ENCODE measurements at regions not wholly inside any gene's neighbourhood (a gene's known extent, or its start where the extent isn't known, plus 50 kb on each side); places are given as distances from the start of the nearest gene placed in this dataset.
"Not testable (repeated sequence)": the region's sequence is repeated elsewhere in the genome, so short reads cannot be mapped to it uniquely, and the experiment has no call there.

DNA sequence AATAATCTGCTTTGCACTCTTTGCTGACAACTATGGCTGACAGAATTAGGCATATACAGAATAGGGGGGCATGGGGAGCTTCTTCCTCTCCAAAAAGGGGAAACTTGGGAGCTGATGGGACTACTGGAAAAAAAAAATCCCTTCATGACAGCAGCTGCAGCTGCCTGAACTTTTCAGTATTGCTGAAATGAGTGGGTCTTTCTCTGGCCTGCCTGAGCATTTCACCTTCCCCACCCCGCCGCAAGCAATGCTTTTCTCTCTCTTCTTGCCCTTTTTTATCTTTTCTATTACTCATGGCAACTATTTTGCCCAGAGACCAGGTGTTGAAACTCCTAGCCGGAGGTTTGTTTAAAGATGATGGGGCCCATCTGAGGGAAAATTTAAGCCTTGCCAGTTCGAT is 244.9 kb downstream of the SEMA3D start:
- no peak for DNase-seq (ENCODE audit: extremely low read depth in 1 of 11, low read depth in 9 of 11, low spot score in 4 of 11)

GRCh38 chr7:84941291-84941690 is 245.6 kb downstream of the SEMA3D start:
- DNase-seq (ENCODE audit: extremely low read depth in 1 of 11, low read depth in 9 of 11, low spot score in 4 of 11), result no peak

DNA sequence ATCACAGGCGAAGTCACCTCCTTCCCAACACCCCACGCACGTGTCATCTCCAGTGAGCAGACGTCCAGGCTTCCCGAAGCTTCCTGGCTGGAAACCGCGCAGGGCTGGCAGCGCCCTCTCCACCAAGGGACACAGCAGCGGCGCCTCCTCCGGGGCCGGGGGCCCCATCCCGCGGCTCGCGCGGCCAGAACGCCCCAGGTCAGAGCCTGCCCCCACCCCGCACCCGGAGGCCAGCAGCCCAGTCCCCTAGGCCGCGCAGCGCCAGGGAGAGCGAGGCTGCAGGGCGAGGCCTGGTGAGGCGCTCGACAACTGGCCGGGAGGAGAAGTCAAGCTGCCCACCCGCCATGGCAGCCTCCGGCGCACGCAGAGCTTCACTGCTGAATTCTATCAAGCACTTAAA is 247.0 kb downstream of the SEMA3D start:
- DNase-seq (ENCODE audit: extremely low read depth in 1 of 11, low read depth in 9 of 11, low spot score in 4 of 11), result no peak

GRCh38 chr7:84939442-84939841 is 247.4 kb downstream of the SEMA3D start:
- DNase-seq (ENCODE audit: extremely low read depth in 1 of 11, low read depth in 9 of 11, low spot score in 4 of 11), result no peak

DNA sequence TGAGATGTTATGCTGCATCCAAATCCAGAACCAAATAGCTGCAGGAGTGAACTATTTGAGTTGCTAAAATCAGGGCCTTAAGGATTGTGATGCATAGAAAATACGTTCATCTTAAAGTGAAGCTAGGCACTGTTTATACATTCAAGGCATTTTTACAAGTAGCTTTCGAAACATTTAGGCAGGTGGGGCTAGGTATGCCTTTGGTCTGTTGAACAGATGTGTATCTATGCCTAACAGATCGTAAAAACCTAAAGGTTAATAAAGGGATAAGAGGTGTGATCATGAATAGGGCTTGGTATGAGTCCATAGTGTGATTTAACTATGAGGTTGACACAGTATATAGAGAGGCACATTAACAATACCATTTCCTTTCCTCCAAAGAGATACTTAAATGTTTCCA is 262.5 kb downstream of the SEMA3D start:
- no peak for DNase-seq (ENCODE audit: extremely low read depth in 1 of 11, low read depth in 9 of 11, low spot score in 4 of 11)

GRCh38 chr7:84923348-84923747 is 263.5 kb downstream of the SEMA3D start:
- no peak for DNase-seq (ENCODE audit: extremely low read depth in 1 of 11, low read depth in 9 of 11, low spot score in 4 of 11)

- no peak for DNase-seq (ENCODE audit: extremely low read depth in 1 of 11, low read depth in 9 of 11, low spot score in 4 of 11)
These were observed 265.7 kb downstream of the SEMA3D start for GRCh38 chr7:84921154-84921553.

DNA sequence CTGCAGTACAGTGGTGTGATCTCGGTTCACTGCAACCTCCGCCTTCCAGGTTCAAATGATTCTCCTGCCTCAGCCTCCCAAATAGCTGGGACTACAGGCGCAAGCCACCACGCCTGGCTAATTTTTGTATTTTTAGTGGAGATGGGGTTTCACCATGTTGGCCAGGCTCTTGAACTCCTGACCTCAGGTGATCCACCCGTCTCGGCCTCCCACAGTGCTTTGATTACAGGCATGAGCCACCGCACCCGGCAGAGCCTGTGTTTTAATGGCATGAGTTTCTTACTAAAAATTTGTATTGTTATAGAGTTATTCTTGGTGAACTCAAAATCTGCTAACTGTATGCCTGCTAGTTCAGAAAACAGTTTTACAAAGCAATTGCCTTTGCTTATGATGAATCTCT is 269.9 kb downstream of the SEMA3D start:
- not testable (repeated sequence) for DNase-seq (ENCODE audit: extremely low read depth in 1 of 11, low read depth in 9 of 11, low spot score in 4 of 11)

DNA sequence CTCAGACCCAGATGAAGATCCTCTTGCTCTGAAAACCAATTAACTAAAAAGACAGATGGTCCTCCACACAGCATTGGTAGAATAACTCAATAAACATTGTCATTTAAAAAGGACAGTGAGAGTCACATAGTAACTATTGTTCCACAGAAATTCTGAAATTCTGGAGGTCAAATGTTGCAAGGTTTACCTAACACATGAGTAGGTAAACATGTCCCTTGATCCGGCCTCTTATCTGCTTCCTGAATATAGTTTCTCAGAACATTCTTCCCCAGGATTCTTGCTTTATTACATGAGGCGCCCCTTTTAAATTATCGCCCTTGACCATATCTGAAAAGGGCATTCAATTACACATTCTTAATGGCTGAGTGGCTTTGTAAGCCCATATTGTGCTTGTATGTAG is 270.7 kb downstream of the SEMA3D start:
- DNase-seq (ENCODE audit: extremely low read depth in 1 of 11, low read depth in 9 of 11, low spot score in 4 of 11), result no peak

DNA sequence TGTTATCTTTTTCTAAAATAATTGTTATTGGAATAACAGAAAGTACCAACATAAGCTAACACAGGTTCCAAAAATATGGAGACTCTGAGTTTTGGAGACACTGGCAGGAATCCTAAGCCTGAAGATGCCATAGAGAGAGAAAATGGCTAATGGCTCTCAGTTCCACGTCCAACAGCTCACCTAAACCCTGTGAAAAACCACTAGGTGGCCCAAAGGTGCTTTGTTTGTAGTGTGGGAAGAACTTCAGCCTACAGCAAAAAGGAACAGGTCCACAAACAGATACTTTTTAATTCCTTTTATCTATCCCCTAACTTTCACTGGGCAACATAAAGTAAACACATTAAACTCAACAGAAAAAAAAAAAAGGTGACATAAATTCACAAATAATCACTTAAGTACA is 272.3 kb downstream of the SEMA3D start:
- DNase-seq (ENCODE audit: extremely low read depth in 1 of 11, low read depth in 9 of 11, low spot score in 4 of 11), result no peak

DNA sequence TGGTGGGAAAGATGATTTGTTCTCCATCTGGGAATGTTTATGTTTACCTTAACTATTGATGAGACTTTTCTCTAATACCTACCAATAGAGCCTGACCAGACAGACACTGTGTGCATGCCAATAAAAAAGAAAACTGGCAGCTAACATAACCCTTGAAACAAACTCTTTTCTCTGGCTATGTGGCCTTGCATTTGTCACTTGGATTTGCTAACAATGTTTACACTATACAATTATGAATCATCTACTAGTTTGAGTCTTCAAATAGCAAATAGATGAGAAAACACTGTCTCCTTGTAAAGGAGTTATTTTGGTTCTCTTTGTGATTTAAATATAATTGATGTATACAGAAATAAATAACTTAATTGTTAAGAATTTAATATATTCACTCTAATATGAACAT is 273.1 kb downstream of the SEMA3D start:
- DNase-seq (ENCODE audit: extremely low read depth in 1 of 11, low read depth in 9 of 11, low spot score in 4 of 11), result no peak

- DNase-seq (ENCODE audit: extremely low read depth in 1 of 11, low read depth in 9 of 11, low spot score in 4 of 11), result no peak
These were observed 273.7 kb downstream of the SEMA3D start for GRCh38 chr7:84912993-84913635.

GRCh38 chr7:84912537-84912936 is 274.3 kb downstream of the SEMA3D start:
- DNase-seq (ENCODE audit: extremely low read depth in 1 of 11, low read depth in 9 of 11, low spot score in 4 of 11), result no peak

DNA sequence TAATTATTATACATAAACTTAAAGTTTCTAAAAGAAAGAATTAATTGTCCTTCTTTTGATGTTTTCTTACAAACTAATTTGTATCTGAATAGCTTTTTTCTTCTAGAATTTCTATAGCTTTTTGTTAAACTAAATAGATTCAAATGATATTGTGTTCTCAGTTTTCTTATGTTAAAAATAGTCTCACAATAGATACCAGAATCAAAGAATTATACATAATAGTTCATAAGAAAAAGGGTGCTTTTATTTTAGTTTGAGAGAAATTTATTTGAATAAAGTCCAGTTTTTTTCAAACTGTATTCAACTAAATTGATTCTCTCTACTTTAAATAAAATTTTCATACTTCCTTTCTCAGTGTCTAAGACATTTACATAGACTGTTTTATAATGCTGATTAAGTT is 274.8 kb downstream of the SEMA3D start:
- DNase-seq (ENCODE audit: extremely low read depth in 1 of 11, low read depth in 9 of 11, low spot score in 4 of 11), result no peak

- DNase-seq (ENCODE audit: extremely low read depth in 1 of 11, low read depth in 9 of 11, low spot score in 4 of 11), result no peak
These were observed 275.8 kb downstream of the SEMA3D start for GRCh38 chr7:84911077-84911476.

DNA sequence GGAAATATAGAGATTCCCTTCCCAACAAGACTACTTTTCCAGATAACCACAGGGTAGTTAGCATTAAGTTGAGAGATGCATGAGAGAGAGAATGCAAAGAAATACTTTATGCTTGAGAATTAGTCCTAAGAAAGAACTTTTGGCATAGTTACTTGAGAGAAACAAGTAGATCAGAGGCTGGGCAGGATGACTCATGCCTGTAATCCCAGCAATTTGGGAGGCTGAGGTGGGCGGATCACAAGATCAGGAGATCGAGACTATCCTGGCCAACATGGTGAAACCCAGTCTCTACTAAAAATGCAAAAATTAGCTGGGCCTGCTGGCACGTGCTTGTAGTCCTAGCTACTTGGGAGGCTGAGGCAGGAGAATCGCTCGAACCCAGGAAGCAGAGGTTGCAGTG is 276.5 kb downstream of the SEMA3D start:
- DNase-seq (ENCODE audit: extremely low read depth in 1 of 11, low read depth in 9 of 11, low spot score in 4 of 11), result not testable (repeated sequence)

DNA sequence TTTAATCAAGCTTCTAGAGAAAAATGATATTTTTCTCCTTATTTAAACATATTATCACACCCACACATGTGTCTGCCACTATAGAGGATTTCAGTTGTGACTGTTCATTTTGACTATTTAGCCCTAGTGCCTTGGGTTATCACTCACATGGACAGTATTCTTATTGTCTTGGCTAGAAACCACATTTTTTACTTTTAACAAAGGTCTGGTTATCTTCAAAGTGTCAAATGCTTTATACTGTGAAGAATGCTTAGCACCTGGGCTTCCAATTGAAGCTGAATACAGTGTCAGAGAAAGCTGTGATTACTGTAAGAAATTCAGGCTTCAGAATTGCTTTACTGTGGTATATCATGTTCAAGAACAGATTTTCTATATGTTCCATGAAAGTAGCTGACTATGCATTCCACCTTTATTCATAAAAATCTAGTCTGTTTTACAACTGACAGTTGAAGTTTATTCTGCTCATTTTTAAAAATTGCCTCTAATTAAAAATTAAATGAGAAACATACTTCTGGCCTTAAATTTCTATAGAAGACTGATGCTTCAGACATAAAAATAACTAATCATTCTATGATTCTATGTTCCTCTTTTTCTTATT is 278.6 kb downstream of the SEMA3D start:
- DNase-seq (ENCODE audit: extremely low read depth in 1 of 11, low read depth in 9 of 11, low spot score in 4 of 11), result no peak

DNA sequence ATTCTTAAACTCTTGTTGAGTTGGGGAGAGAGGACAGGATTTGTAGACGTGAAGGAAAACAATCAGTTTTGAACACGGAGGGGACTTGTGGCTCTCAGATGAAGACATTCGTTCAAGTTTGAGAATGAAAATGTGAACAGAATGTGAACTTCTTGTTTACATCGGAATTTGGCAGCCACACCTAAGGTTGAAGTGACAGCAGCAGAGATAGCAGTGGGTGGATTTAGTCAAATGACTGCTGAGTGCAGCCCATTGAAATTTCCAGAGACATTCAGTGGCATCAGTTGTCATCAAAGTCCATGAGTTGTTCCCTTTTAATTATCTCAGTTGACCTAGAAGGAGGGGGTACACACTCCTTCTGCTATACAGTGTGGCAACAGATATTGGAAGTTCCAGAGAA is 280.0 kb downstream of the SEMA3D start:
- DNase-seq (ENCODE audit: extremely low read depth in 1 of 11, low read depth in 9 of 11, low spot score in 4 of 11), result no peak

- DNase-seq (ENCODE audit: extremely low read depth in 1 of 11, low read depth in 9 of 11, low spot score in 4 of 11), result no peak
These were observed 282.3 kb downstream of the SEMA3D start for GRCh38 chr7:84904561-84904960.

GRCh38 chr7:84901366-84901765 is 285.5 kb downstream of the SEMA3D start:
- DNase-seq (ENCODE audit: extremely low read depth in 1 of 11, low read depth in 9 of 11, low spot score in 4 of 11), result no peak

DNA sequence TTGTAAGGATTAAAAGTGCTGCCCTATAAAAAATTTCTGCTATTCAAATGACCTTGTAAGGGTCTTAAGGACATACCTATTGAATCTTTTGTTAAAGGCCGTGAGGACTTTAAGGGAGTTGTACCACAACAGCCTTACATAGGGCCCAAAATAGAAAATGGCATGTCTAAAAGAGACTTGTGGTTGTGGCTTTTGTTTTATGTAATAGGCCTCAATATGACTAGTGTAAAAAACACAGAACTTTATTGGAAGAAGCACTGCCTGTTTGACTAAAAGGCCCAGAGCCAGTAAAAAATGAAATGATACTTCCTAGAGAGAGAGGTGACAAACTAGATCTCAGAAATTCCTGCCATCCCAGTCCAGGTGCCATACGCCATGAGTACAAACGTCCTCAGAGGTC is 286.6 kb downstream of the SEMA3D start:
- no peak for DNase-seq (ENCODE audit: extremely low read depth in 1 of 11, low read depth in 9 of 11, low spot score in 4 of 11)

Measured in renal cortex interstitium (tissue), 11 donors.